D721Med (cell line): ENCODE measurements at regions not wholly inside any gene's neighbourhood (a gene's known extent, or its start where the extent isn't known, plus 50 kb on each side); places are given as distances from the start of the nearest gene placed in this dataset.

Experiments
- DNase-seq: peaks from one replicate; pipeline ENCODE4 v3.0.0; 2011; ENCODE audit warnings: low spot score; ENCODE audit not compliant: insufficient read length
- FAIRE-seq: peaks from 2 replicates; lab custom pipeline; 2011; peaks lifted over from hg19 to GRCh38; lab: Jason Lieb, UNC
- TF ChIP-seq, protein P1 (sequence below): IDR thresholded peaks from 2 replicates; pipeline ENCODE4 v1.5.1; 2012; ENCODE audit warnings: mild to moderate bottlenecking, control low read depth; ENCODE audit not compliant: insufficient read depth; ENCODE audit errors: missing control alignments

DNA sequence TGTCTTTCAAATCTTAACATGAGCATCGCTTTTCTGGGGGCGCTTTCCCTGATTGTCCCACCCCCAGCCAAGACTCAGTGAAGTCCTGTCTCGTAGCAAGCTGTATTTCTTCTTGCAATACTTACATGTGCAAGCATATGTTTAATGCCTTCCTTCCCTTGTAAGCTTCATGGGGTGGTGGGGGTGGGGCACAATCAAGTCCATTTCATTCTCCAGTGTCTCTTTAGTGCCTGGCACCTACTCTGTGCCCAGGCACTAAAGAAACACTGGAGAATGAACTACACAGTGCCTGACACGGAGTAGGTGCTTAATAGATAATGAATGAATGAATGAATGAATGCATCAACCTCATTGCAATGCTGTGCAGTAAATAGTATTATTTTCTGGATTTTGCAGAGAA, 143.1 kb downstream of the PLPP3 start:
- no peak for FAIRE-seq
- TF ChIP-seq, protein P1, sequence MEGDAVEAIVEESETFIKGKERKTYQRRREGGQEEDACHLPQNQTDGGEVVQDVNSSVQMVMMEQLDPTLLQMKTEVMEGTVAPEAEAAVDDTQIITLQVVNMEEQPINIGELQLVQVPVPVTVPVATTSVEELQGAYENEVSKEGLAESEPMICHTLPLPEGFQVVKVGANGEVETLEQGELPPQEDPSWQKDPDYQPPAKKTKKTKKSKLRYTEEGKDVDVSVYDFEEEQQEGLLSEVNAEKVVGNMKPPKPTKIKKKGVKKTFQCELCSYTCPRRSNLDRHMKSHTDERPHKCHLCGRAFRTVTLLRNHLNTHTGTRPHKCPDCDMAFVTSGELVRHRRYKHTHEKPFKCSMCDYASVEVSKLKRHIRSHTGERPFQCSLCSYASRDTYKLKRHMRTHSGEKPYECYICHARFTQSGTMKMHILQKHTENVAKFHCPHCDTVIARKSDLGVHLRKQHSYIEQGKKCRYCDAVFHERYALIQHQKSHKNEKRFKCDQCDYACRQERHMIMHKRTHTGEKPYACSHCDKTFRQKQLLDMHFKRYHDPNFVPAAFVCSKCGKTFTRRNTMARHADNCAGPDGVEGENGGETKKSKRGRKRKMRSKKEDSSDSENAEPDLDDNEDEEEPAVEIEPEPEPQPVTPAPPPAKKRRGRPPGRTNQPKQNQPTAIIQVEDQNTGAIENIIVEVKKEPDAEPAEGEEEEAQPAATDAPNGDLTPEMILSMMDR, result no peak
- DNase-seq, result no peak

DNA sequence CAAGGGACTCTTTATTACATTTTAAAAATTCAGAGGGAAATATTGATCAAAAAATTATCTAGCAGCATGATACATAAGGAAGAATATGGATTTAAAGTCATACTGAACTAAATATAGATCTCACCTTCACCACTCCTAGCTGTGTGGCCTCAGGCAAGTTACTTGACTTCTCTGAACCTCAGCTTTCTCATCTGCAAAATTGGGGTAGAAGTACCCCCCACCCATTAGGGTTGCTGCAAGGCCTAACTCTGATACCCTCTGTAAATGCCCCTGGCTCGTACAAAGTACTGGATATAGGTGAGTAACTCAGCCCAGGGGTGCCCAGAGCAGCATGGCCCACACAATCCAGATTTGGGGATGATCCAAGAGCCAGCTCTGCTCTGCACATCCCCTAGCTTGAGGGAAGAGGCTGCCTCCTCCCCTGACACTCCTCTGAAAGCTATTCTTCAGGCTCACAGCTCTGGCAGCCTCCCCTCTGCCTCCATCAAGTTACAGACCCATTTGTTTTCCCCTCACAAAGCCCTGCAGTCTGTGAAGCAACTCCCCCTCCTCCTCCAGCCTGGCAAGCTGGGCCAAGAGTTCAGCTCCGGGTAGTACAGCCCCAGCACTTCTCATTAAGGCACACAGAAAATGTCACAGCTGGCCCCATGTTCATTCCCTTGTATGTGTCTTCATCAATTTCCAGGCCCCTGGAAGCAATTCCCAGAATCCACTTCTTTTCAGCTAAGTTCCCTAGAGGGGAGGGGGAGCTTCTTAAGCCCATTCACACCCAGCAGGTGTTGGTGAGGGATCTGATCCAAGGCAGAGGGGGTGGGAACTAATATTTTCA, 143.7 kb downstream of the PLPP3 start:
- DNase-seq (no peak), FAIRE-seq (no peak)
- TF ChIP-seq, protein P1, result no peak

- DNase-seq (no peak), FAIRE-seq (no peak)
- TF ChIP-seq, protein P1, result no peak
These were observed 144.6 kb downstream of the PLPP3 start for GRCh38 chr1:56434740-56435139.

- FAIRE-seq (no peak), DNase-seq (no peak)
These were observed 145.3 kb downstream of the PLPP3 start for GRCh38 chr1:56434025-56434424.

DNA sequence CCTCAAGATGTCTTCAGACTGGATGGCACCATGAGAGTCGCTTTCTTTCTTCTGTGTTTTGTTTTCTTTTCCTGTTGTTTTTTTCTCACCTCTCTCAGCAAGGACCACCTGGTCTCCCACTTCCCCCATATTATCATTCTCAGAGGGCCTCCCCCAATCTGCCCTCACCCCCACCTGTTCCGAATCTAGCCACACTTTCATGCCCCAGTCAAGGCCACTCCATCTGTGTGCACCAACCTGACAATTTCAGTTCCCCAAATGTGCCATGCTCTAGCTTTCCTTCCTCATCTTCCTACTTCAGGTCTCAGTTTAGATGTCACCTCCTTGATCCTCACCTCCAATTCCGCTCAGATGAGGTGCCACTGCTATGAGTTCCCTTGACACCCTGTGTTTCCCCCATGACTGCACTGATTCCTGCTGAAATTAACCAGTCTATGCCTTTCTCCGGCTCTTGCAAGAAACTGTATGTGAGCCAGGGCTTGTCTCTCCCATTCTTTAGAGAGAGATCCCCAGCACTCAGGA, 146.2 kb downstream of the PLPP3 start:
- no peak for DNase-seq
- no peak for FAIRE-seq
- TF ChIP-seq, protein P1, result no peak

More at GRCh38 chr1:56434025-56434424, 145.3 kb downstream of the PLPP3 start:
- TF ChIP-seq, protein P1, result no peak

DNA sequence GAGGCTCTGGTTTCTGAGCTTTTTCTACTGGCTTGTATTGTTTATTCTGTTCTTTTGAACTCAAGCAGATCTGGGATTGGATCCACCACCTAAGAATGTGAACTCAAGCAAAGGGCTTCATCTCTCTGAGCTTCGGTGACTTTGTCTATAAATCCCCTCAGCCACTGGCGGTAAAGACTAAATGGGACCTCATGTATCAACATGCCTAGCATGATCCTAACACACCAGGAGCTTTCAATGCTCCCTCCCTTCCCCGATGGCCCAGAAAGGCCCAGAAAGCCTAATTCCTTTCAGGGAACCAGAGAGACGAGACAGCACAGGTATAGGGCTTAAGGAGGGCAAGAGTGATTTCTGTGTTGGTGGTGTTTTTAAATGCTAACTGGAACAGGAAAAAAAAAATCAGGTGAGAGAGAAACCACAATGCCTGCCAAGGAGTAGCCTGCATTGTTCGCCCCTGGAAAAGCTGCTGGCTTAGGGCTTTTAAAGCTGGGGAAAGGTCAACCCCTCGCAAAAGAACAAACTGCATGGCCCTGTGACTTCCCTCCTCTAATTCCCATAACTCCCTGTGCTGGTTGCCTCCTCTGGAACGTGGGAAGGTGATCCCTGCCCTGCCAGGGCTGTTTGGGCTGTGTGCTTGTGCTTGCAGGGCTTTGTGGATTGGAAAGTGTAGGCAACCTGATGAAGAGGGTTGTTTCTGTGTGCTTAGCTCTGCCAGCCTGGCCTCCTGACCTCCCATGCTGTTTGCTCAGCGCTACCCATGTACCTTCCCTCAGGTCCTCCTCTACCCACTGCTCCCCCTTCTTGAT, 147.0 kb downstream of the PLPP3 start:
- TF ChIP-seq, protein P1, result no peak
- DNase-seq (no peak), FAIRE-seq (no peak)
